Endothelial cell of umbilical vein (primary cell): ENCODE measurements at regions not wholly inside any gene's neighbourhood (a gene's known extent, or its start where the extent isn't known, plus 50 kb on each side); places are given as distances from the start of the nearest gene placed in this dataset.

ENCODE experiments used
- EZH2 ChIP-seq: IDR thresholded peaks from 2 replicates; pipeline ENCODE4 v1.6.1; 2012; ENCODE audit warnings: borderline replicate concordance, low read depth, mild to moderate bottlenecking, moderate library complexity, low read length, inconsistent platforms; ENCODE audit not compliant: severe bottlenecking
- FOS ChIP-seq: IDR thresholded peaks from 2 replicates; pipeline ENCODE4 v1.6.1; 2011; ENCODE audit warnings: mild to moderate bottlenecking, low read length, moderate library complexity, borderline replicate concordance; ENCODE audit not compliant: insufficient read depth
- GATA2 ChIP-seq: IDR thresholded peaks from 2 replicates; pipeline ENCODE4 v1.7.0; 2011; ENCODE audit warnings: low read depth, mild to moderate bottlenecking, moderate library complexity, mixed read lengths, low read length; ENCODE audit not compliant: insufficient read length, insufficient read depth
- MYC ChIP-seq: IDR thresholded peaks from one replicate; pipeline ENCODE4 v1.6.1; 2011; ENCODE audit warnings: mild to moderate bottlenecking, low read depth, low read length
- POLR2A ChIP-seq: IDR thresholded peaks from 2 replicates; pipeline ENCODE4 v1.6.1; 2012; ENCODE audit warnings: low read depth, mild to moderate bottlenecking, control low read depth, low read length
- POLR2AphosphoS5 ChIP-seq: IDR thresholded peaks from 2 replicates; pipeline ENCODE4 v1.6.1; 2012; ENCODE audit warnings: low read depth, mild to moderate bottlenecking, control low read depth, low read length, moderate library complexity; ENCODE audit not compliant: insufficient read depth
- TF ChIP-seq, protein P1 (sequence below), 2 donors: IDR thresholded peaks; 1 replicate in 1 of 2; 2 replicates in 1 of 2; pipeline ENCODE4 v1.5.1; 2011; ENCODE audit warnings: low read length in 2 of 2, mild to moderate bottlenecking in 2 of 2, moderate library complexity in 2 of 2, control low read depth in 1 of 2, inconsistent platforms in 1 of 2, low read depth in 1 of 2; ENCODE audit not compliant: insufficient read depth in 1 of 2; ENCODE audit errors: extremely low read depth in 1 of 2
- TF ChIP-seq, protein P2 (sequence below): IDR thresholded peaks from 2 replicates; pipeline ENCODE4 v1.6.1; 2011; ENCODE audit not compliant: insufficient read depth, insufficient read length

DNA sequence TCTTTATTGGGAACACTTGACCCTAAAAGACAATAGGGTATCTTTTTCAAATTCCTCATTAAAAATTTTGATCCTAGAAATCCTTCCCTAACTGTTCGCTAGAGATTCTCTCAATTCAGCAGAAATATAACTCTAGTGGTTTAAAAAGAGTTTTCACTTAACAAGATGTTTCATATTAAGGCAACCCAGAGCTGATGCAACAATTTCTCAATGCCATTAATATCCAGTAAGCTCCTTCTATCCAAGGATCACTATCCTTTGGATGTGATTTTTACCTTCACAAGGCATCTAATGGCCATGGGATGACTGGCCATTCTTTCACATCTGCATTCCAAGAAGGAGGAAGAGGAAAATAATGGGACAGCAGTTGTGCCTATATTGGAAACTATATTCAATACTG is 183.4 kb downstream of the ANKRD50 start:
- TF ChIP-seq POLR2AphosphoS5 (no peak), EZH2 (no peak), POLR2A (no peak), MYC (no peak), FOS (no peak), GATA2 (no peak)
- TF ChIP-seq, protein P1, sequence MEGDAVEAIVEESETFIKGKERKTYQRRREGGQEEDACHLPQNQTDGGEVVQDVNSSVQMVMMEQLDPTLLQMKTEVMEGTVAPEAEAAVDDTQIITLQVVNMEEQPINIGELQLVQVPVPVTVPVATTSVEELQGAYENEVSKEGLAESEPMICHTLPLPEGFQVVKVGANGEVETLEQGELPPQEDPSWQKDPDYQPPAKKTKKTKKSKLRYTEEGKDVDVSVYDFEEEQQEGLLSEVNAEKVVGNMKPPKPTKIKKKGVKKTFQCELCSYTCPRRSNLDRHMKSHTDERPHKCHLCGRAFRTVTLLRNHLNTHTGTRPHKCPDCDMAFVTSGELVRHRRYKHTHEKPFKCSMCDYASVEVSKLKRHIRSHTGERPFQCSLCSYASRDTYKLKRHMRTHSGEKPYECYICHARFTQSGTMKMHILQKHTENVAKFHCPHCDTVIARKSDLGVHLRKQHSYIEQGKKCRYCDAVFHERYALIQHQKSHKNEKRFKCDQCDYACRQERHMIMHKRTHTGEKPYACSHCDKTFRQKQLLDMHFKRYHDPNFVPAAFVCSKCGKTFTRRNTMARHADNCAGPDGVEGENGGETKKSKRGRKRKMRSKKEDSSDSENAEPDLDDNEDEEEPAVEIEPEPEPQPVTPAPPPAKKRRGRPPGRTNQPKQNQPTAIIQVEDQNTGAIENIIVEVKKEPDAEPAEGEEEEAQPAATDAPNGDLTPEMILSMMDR (IDR thresholded peaks at IDR 0.05; ENCODE audit: extremely low read depth in 1 of 2, insufficient read depth in 1 of 2, low read depth in 1 of 2, low read length in 2 of 2) = no peak
- TF ChIP-seq, protein P2, sequence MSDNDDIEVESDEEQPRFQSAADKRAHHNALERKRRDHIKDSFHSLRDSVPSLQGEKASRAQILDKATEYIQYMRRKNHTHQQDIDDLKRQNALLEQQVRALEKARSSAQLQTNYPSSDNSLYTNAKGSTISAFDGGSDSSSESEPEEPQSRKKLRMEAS = no peak
